ENCODE measurements at regions not wholly inside any gene's neighbourhood (a gene's known extent, or its start where the extent isn't known, plus 50 kb on each side); places are given as distances from the start of the nearest gene placed in this dataset.

GRCh38 chr20:62551407-62552323 lies 75.9 kb upstream of the GATA5 start:
- H3K36me3 ChIP-seq (ENCODE audit: control insufficient read depth, insufficient read depth, low read length), result no peaks in the 10 kb centered on the region
- DNase-seq (ENCODE audit: low read depth), result no peak
- no peak for TF ChIP-seq CTCF (IDR thresholded peaks at IDR 0.05; ENCODE audit: insufficient read depth, low read length, severe bottlenecking)
- no peak for FAIRE-seq
- H3K4me3 ChIP-seq (ENCODE audit: low read depth, low read length), result no peak overlapping the region
- H3K27me3 ChIP-seq (ENCODE audit: control insufficient read depth, insufficient read depth, low read length), result peaks cover 27% of the 10 kb centered on the region

- no peaks in the 10 kb centered on the region for H3K36me3 ChIP-seq (ENCODE audit: control insufficient read depth, insufficient read depth, low read length)
- FAIRE-seq (no peak), DNase-seq (ENCODE audit: low read depth) (no peak)
- TF ChIP-seq CTCF (IDR thresholded peaks at IDR 0.05; ENCODE audit: insufficient read depth, low read length, severe bottlenecking), result no peak
- H3K27me3 ChIP-seq (ENCODE audit: control insufficient read depth, insufficient read depth, low read length), result peaks cover 29% of the 10 kb centered on the region
- H3K4me3 ChIP-seq (ENCODE audit: low read depth, low read length), result no peak overlapping the region
These were observed 76.8 kb upstream of the GATA5 start for GRCh38 chr20:62552613-62553012.

GRCh38 chr20:62553136-62553837 lies 77.5 kb upstream of the GATA5 start:
- FAIRE-seq, result no peak
- H3K27me3 ChIP-seq (ENCODE audit: control insufficient read depth, insufficient read depth, low read length), result peaks cover 32% of the 10 kb centered on the region
- no peak for TF ChIP-seq CTCF (IDR thresholded peaks at IDR 0.05; ENCODE audit: insufficient read depth, low read length, severe bottlenecking)

GRCh38 chr20:62553838-62554161 lies 78.0 kb upstream of the GATA5 start:
- Histone ChIP-seq H3K27me3 (ENCODE audit: control insufficient read depth, insufficient read depth, low read length) (peaks cover 32% of the 10 kb centered on the region), H3K36me3 (ENCODE audit: control insufficient read depth, insufficient read depth, low read length) (no peaks in the 10 kb centered on the region), H3K4me3 (ENCODE audit: low read depth, low read length) (no peak overlapping the region)
- FAIRE-seq (no peak), DNase-seq (ENCODE audit: low read depth) (no peak)
- TF ChIP-seq CTCF (IDR thresholded peaks at IDR 0.05; ENCODE audit: insufficient read depth, low read length, severe bottlenecking), result no peak

More at GRCh38 chr20:62553136-62553837, 77.5 kb upstream of the GATA5 start:
- DNase-seq (ENCODE audit: low read depth), result no peak
- H3K36me3 ChIP-seq (ENCODE audit: control insufficient read depth, insufficient read depth, low read length), result no peaks in the 10 kb centered on the region
- no peak overlapping the region for H3K4me3 ChIP-seq (ENCODE audit: low read depth, low read length)

GRCh38 chr20:62554214-62554897 lies 78.6 kb upstream of the GATA5 start:
- Histone ChIP-seq H3K27me3 (ENCODE audit: control insufficient read depth, insufficient read depth, low read length) (peaks cover 32% of the 10 kb centered on the region), H3K36me3 (ENCODE audit: control insufficient read depth, insufficient read depth, low read length) (no peaks in the 10 kb centered on the region), H3K4me3 (ENCODE audit: low read depth, low read length) (no peak overlapping the region)
- TF ChIP-seq CTCF (IDR thresholded peaks at IDR 0.05; ENCODE audit: insufficient read depth, low read length, severe bottlenecking), result no peak
- FAIRE-seq (no peak), DNase-seq (ENCODE audit: low read depth) (no peak)

All from bronchial epithelial cell (primary cell).